HL-60 (cell line): ENCODE measurements at regions not wholly inside any gene's neighbourhood (a gene's known extent, or its start where the extent isn't known, plus 50 kb on each side); places are given as distances from the start of the nearest gene placed in this dataset.

Source experiments
- DNase-seq, 2 experiments: peaks; one replicate each; pipeline ENCODE4 v3.0.0-alpha.2; 2010 to 2020; ENCODE audit warnings: low read depth in 1 of 2, low spot score in 1 of 2
- H3K27ac ChIP-seq: fragments of 250-450 bp; sonication (Bioruptor Pico); replicated peaks from 2 replicates; pipeline ENCODE4 v1.5.1; 2020; ENCODE audit warnings: mild to moderate bottlenecking, moderate library complexity
- H3K27me3 ChIP-seq: fragments of 250-450 bp; sonication (Bioruptor Pico); 2 replicates; pipeline ENCODE4 v1.5.1; 2021; ENCODE audit warnings: mild to moderate bottlenecking, moderate library complexity; ENCODE audit not compliant: insufficient read depth, poor library complexity, severe bottlenecking
- H3K4me3 ChIP-seq: replicated peaks from 2 replicates; pipeline ENCODE4 v1.5.1; 2011; ENCODE audit warnings: mild to moderate bottlenecking, control low read depth, low read length; ENCODE audit not compliant: insufficient read depth
- GABPA ChIP-seq: IDR thresholded peaks from 2 replicates; pipeline ENCODE4 v1.6.1; 2012; ENCODE audit warnings: low read depth
- POLR2AphosphoS5 ChIP-seq: IDR thresholded peaks from 2 replicates; pipeline ENCODE4 v1.6.1; 2012; ENCODE audit warnings: low read depth
- SPI1 ChIP-seq: IDR thresholded peaks from 2 replicates; pipeline ENCODE4 v1.6.1; 2012; ENCODE audit warnings: low read depth, mild to moderate bottlenecking, borderline replicate concordance
- TF ChIP-seq, protein P1 (sequence below): IDR thresholded peaks from 2 replicates; pipeline ENCODE4 v1.6.1; 2012; ENCODE audit warnings: low read depth; ENCODE audit not compliant: insufficient replicate concordance
- TF ChIP-seq, protein P2 (sequence below): IDR thresholded peaks from one replicate; pipeline ENCODE4 v1.5.1; 2011; ENCODE audit warnings: low read length, control low read depth, inconsistent platforms; ENCODE audit not compliant: insufficient read depth

DNA sequence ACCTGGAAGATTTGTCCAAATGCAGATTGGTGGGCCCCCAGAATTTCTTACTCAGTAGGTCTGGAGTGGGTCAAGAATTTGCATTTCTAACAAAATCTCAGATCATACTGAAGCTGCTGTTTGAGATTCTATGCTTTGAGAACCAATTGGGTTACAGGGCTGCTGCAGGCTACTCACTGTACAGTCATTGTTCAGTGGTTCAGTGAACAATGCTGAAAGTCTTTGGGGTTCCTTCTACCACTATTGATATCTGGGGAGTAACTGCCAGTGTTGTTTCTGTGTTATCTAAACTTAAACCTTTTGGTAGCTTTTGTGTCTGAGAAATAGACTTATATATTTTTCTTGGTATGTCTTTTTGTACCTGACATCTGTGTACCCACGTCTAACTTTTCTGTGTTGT lies 187.5 kb downstream of the TANC2 start:
- H3K4me3 ChIP-seq = no peak overlapping the region
- TF ChIP-seq GABPA (no peak), POLR2AphosphoS5 (no peak), SPI1 (no peak)
- TF ChIP-seq, protein P1, sequence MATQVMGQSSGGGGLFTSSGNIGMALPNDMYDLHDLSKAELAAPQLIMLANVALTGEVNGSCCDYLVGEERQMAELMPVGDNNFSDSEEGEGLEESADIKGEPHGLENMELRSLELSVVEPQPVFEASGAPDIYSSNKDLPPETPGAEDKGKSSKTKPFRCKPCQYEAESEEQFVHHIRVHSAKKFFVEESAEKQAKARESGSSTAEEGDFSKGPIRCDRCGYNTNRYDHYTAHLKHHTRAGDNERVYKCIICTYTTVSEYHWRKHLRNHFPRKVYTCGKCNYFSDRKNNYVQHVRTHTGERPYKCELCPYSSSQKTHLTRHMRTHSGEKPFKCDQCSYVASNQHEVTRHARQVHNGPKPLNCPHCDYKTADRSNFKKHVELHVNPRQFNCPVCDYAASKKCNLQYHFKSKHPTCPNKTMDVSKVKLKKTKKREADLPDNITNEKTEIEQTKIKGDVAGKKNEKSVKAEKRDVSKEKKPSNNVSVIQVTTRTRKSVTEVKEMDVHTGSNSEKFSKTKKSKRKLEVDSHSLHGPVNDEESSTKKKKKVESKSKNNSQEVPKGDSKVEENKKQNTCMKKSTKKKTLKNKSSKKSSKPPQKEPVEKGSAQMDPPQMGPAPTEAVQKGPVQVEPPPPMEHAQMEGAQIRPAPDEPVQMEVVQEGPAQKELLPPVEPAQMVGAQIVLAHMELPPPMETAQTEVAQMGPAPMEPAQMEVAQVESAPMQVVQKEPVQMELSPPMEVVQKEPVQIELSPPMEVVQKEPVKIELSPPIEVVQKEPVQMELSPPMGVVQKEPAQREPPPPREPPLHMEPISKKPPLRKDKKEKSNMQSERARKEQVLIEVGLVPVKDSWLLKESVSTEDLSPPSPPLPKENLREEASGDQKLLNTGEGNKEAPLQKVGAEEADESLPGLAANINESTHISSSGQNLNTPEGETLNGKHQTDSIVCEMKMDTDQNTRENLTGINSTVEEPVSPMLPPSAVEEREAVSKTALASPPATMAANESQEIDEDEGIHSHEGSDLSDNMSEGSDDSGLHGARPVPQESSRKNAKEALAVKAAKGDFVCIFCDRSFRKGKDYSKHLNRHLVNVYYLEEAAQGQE = no peak
- TF ChIP-seq, protein P2, sequence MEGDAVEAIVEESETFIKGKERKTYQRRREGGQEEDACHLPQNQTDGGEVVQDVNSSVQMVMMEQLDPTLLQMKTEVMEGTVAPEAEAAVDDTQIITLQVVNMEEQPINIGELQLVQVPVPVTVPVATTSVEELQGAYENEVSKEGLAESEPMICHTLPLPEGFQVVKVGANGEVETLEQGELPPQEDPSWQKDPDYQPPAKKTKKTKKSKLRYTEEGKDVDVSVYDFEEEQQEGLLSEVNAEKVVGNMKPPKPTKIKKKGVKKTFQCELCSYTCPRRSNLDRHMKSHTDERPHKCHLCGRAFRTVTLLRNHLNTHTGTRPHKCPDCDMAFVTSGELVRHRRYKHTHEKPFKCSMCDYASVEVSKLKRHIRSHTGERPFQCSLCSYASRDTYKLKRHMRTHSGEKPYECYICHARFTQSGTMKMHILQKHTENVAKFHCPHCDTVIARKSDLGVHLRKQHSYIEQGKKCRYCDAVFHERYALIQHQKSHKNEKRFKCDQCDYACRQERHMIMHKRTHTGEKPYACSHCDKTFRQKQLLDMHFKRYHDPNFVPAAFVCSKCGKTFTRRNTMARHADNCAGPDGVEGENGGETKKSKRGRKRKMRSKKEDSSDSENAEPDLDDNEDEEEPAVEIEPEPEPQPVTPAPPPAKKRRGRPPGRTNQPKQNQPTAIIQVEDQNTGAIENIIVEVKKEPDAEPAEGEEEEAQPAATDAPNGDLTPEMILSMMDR = no peak
- DNase-seq = no peak
- no peak overlapping the region for H3K27ac ChIP-seq
- no peaks in the 10 kb centered on the region for H3K27me3 ChIP-seq

DNA sequence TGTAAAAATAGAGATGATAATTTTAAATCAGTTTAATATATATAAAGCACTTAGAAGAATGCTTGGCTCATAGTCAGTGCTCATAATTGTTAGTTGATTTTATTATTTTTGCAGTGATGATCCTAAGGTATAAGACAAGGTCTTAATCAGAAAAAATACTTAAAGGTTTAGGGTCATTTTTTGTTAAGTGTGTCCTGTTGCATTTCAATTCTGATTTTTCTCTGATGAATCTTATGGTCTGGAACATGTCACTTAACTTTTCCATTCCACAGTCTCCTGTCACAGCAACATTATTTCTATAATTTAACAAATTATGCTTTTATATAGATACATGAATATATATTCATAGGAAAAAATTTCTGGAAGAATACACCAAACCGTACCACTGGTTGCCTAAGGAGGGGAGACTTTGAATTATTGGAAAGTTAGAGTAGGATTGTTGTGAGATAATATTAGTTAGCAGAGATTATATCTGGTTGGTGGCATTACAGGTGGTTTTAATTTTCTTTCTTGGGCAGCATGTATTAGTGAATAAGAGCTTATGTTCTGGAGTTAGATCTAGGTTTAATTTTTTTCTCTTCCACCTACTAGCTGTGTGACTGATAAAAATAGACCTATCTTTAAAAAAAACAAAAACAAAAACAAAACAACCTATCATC lies 188.7 kb downstream of the TANC2 start:
- TF ChIP-seq POLR2AphosphoS5 = no peak
- TF ChIP-seq, protein P2 = no peak
- TF ChIP-seq GABPA = no peak
- no peak for TF ChIP-seq SPI1
- TF ChIP-seq, protein P1 = no peak
- Histone ChIP-seq H3K27me3 (no peaks in the 10 kb centered on the region), H3K4me3 (no peak overlapping the region), H3K27ac (no peak overlapping the region)
- DNase-seq = no peak

DNA sequence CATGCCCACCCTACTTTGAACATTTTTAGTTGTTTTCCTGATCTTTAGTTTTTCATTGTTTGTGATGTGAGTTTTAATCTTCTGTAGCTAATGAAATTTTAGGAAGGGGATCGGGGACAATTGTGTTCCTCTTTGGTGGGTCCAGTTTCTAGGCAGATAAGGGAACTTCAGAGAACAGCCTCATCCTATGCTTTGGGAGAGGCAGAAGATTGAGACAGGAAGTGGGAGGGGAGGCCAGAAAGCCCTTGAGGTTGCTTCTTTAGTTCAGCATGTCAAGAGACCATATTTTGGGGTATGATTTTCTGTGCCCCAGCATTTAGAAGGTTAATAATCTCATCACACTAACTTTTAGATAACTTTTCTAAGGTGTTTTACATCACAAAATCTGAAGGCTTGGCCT lies 191.0 kb downstream of the TANC2 start:
- Histone ChIP-seq H3K27me3 (no peaks in the 10 kb centered on the region), H3K4me3 (no peak overlapping the region), H3K27ac (no peak overlapping the region)
- TF ChIP-seq, protein P2 = no peak
- peak; percentile 72 for TF ChIP-seq SPI1
- DNase-seq = peak in 1 of 2 experiments; percentile 28
